ENCODE measurements at regions not wholly inside any gene's neighbourhood (a gene's known extent, or its start where the extent isn't known, plus 50 kb on each side); places are given as distances from the start of the nearest gene placed in this dataset.

DNA sequence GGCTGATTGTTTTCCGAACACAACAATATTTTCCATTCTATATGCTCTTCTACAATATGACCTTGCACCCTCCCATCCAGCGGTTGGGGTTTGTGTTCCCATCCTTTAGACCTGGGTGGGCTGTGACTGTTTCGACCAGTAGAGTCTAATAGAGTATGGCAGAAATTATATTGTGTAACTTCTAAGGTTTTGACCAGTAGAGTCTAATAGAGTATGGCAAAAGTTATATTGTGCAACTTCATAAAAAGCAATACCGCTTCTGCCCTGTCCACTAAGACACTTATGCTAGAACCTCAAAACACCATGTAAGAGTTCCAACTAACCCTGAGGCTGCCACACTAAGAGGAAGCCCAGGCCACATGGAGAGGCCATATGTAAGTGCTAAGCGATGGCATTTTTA, 719.7 kb upstream of the TBX3 start:
- no peak for TF ChIP-seq BHLHE40 (IDR thresholded peaks at IDR 0.05; ENCODE audit: borderline replicate concordance)
- TF ChIP-seq ELF4 (IDR thresholded peaks at IDR 0.05): no peak
